ENCODE measurements at regions not wholly inside any gene's neighbourhood (a gene's known extent, or its start where the extent isn't known, plus 50 kb on each side); places are given as distances from the start of the nearest gene placed in this dataset.

DNA sequence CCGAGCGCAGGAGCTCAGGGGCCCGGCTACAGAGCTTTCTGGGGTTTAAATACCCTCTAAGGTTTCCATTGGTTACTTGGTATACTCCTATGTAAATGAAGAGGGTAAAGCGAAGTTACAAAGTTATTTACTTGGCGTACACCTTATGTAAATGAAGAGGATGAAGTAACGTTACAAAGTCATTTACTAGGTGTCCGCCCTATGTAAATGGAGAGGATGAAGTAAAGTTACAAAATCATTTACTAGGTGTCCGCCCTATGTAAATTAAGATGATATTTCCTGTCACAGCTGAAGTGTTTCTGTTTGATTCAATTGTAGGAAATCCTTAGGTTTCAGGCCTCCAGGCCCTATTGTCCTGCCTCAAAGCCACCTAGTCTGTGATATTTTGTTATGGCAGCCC lies 358.2 kb downstream of the MTRR start:
- no peaks in the 10 kb centered on the region for H3K36me3 ChIP-seq
- no peaks in the 10 kb centered on the region for H3K4me1 ChIP-seq (ENCODE audit: control insufficient read depth in 1 of 2, low read depth in 2 of 2)
- H3K27me3 ChIP-seq (replicated peaks; ENCODE audit: insufficient read depth) = no peaks in the 10 kb centered on the region
- no peak for TF ChIP-seq CTCF (IDR thresholded peaks at IDR 0.05)
- no peak for DNase-seq (ENCODE audit: low spot score)
- no peak for ATAC-seq (ENCODE audit: insufficient number of reproducible peaks, low FRiP score, low read depth)
- no peak overlapping the region for H3K27ac ChIP-seq
- no peaks in the 10 kb centered on the region for H3K9me3 ChIP-seq
- no peak overlapping the region for H3K4me3 ChIP-seq

DNA sequence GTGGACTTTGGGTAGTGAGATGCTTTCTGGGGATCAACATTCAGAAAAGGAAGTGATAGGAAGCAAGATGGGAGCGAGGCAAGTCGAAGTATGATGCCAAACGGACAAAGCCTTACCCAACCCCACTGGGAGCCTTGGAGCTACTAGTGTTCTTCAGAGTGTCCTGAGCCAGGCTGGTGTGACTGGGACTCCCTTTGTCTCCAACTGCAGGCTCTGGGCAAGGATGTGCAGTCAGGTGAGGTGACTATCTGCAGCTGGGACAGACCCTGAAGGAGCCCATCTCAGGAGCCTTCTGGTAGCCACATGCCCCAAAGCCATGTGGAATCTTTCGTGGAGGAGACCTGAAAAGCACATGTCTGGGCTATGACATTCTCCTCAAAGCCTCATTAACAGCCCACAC lies 360.6 kb downstream of the MTRR start:
- H3K4me1 ChIP-seq (ENCODE audit: control insufficient read depth in 1 of 2, low read depth in 2 of 2) = no peaks in the 10 kb centered on the region
- no peak overlapping the region for H3K4me3 ChIP-seq
- ATAC-seq (ENCODE audit: insufficient number of reproducible peaks, low FRiP score, low read depth) = no peak
- H3K27me3 ChIP-seq (replicated peaks; ENCODE audit: insufficient read depth) = no peaks in the 10 kb centered on the region
- H3K9me3 ChIP-seq = no peaks in the 10 kb centered on the region
- TF ChIP-seq CTCF (IDR thresholded peaks at IDR 0.05) = no peak
- no peaks in the 10 kb centered on the region for H3K36me3 ChIP-seq
- no peak for DNase-seq (ENCODE audit: low spot score)
- no peak overlapping the region for H3K27ac ChIP-seq

GRCh38 chr5:8230868-8231267 lies 361.9 kb downstream of the MTRR start:
- Histone ChIP-seq H3K36me3 (no peaks in the 10 kb centered on the region), H3K27ac (no peak overlapping the region), H3K9me3 (no peaks in the 10 kb centered on the region), H3K4me1 (ENCODE audit: control insufficient read depth in 1 of 2, low read depth in 2 of 2) (no peaks in the 10 kb centered on the region), H3K27me3 (replicated peaks; ENCODE audit: insufficient read depth) (no peaks in the 10 kb centered on the region), H3K4me3 (no peak overlapping the region)
- no peak for TF ChIP-seq CTCF (IDR thresholded peaks at IDR 0.05)
- no peak for DNase-seq (ENCODE audit: low spot score)
- ATAC-seq (ENCODE audit: insufficient number of reproducible peaks, low FRiP score, low read depth) = no peak

GRCh38 chr5:8233479-8233878 lies 364.5 kb downstream of the MTRR start:
- DNase-seq (ENCODE audit: low spot score) (no peak), ATAC-seq (ENCODE audit: insufficient number of reproducible peaks, low FRiP score, low read depth) (no peak)
- no peak for TF ChIP-seq CTCF (IDR thresholded peaks at IDR 0.05)
- no peaks in the 10 kb centered on the region for H3K4me1 ChIP-seq (ENCODE audit: control insufficient read depth in 1 of 2, low read depth in 2 of 2)
- no peaks in the 10 kb centered on the region for H3K36me3 ChIP-seq
- H3K27me3 ChIP-seq (replicated peaks; ENCODE audit: insufficient read depth) = no peaks in the 10 kb centered on the region
- H3K27ac ChIP-seq = no peak overlapping the region
- no peak overlapping the region for H3K4me3 ChIP-seq
- no peaks in the 10 kb centered on the region for H3K9me3 ChIP-seq

GRCh38 chr5:8234179-8234770 lies 365.3 kb downstream of the MTRR start:
- H3K36me3 ChIP-seq = no peaks in the 10 kb centered on the region
- ATAC-seq (ENCODE audit: insufficient number of reproducible peaks, low FRiP score, low read depth) (no peak), DNase-seq (ENCODE audit: low spot score) (no peak)
- no peaks in the 10 kb centered on the region for H3K9me3 ChIP-seq
- H3K4me3 ChIP-seq = no peak overlapping the region
- no peak overlapping the region for H3K27ac ChIP-seq
- no peaks in the 10 kb centered on the region for H3K27me3 ChIP-seq (replicated peaks; ENCODE audit: insufficient read depth)
- no peak for TF ChIP-seq CTCF (IDR thresholded peaks at IDR 0.05)
- no peaks in the 10 kb centered on the region for H3K4me1 ChIP-seq (ENCODE audit: control insufficient read depth in 1 of 2, low read depth in 2 of 2)

Measured in thoracic aorta (tissue), 2 donors.